Medulla oblongata (tissue), 1 donor: ENCODE measurements at regions not wholly inside any gene's neighbourhood (a gene's known extent, or its start where the extent isn't known, plus 50 kb on each side); places are given as distances from the start of the nearest gene placed in this dataset.

Experiments used
- DNase-seq: peaks from one replicate; pipeline ENCODE4 v3.0.0-alpha.2; 2015; ENCODE audit errors: extremely low spot score

- no peak for DNase-seq
Observed at GRCh38 chr17:77892469-77893143, 65.9 kb upstream of the TNRC6C start.

GRCh38 chr17:77893144-77894044 lies 65.1 kb upstream of the TNRC6C start:
- DNase-seq = no peak

- DNase-seq = no peak
Observed at GRCh38 chr17:77894126-77894956, 64.2 kb upstream of the TNRC6C start.

- no peak for DNase-seq
Observed at GRCh38 chr17:77897741-77898301, 60.7 kb upstream of the TNRC6C start.

GRCh38 chr17:77898521-77899434 lies 59.7 kb upstream of the TNRC6C start:
- DNase-seq = no peak

- DNase-seq = no peak
Observed at GRCh38 chr17:77899498-77899897, 59.0 kb upstream of the TNRC6C start.

- no peak for DNase-seq
Observed at GRCh38 chr17:77901481-77901880, 57.0 kb upstream of the TNRC6C start.

- no peak for DNase-seq
Observed at GRCh38 chr17:77905266-77905665, 53.2 kb upstream of the TNRC6C start.

- DNase-seq = no peak
Observed at GRCh38 chr17:77905766-77906165, 52.7 kb upstream of the TNRC6C start.

GRCh38 chr17:77906377-77906871 lies 52.1 kb upstream of the TNRC6C start:
- no peak for DNase-seq

GRCh38 chr17:77907497-77908461 lies 50.7 kb upstream of the TNRC6C start:
- no peak for DNase-seq

GRCh38 chr17:77908501-77908900 lies 50.0 kb upstream of the TNRC6C start:
- no peak for DNase-seq
